Glutamatergic neuron (in vitro differentiated cells): ENCODE measurements at regions not wholly inside any gene's neighbourhood (a gene's known extent, or its start where the extent isn't known, plus 50 kb on each side); places are given as distances from the start of the nearest gene placed in this dataset.
"Not testable (repeated sequence)": the region's sequence is repeated elsewhere in the genome, so short reads cannot be mapped to it uniquely, and the experiment has no call there.

Experiments
- DNase-seq: peaks from one replicate; pipeline ENCODE4 v3.0.0; 2022
- H3K27ac Mint-ChIP-seq: one replicate; pipeline ENCODE4 v1.8.0; 2020; ENCODE audit warnings: mild to moderate bottlenecking, mixed read lengths, inconsistent platforms; ENCODE audit not compliant: unreplicated experiment
- H3K27me3 Mint-ChIP-seq: one replicate; pipeline ENCODE4 v1.8.0; 2020; ENCODE audit warnings: mild to moderate bottlenecking, moderate library complexity, mixed read lengths, inconsistent platforms; ENCODE audit not compliant: unreplicated experiment
- H3K36me3 Mint-ChIP-seq: one replicate; pipeline ENCODE4 v1.8.0; 2020; ENCODE audit warnings: mild to moderate bottlenecking, mixed read lengths, inconsistent platforms; ENCODE audit not compliant: unreplicated experiment
- H3K4me1 Mint-ChIP-seq: one replicate; pipeline ENCODE4 v1.8.0; 2020; ENCODE audit warnings: mild to moderate bottlenecking, low read depth, mixed read lengths, inconsistent platforms; ENCODE audit not compliant: unreplicated experiment
- H3K4me3 Mint-ChIP-seq: one replicate; pipeline ENCODE4 v1.8.0; 2020; ENCODE audit warnings: mild to moderate bottlenecking, mixed read lengths, inconsistent platforms; ENCODE audit not compliant: unreplicated experiment
- H3K9me3 Mint-ChIP-seq: one replicate; pipeline ENCODE4 v1.8.0; 2020; ENCODE audit warnings: mild to moderate bottlenecking, moderate library complexity, mixed read lengths, inconsistent platforms; ENCODE audit not compliant: unreplicated experiment
- TF ChIP-seq, protein P1 (sequence below): fragments of 200-600 bp; sonication (generic); IDR thresholded peaks from one replicate; pipeline ENCODE4 v1.5.0; 2021; ENCODE audit not compliant: partially characterized antibody, unreplicated experiment

DNA sequence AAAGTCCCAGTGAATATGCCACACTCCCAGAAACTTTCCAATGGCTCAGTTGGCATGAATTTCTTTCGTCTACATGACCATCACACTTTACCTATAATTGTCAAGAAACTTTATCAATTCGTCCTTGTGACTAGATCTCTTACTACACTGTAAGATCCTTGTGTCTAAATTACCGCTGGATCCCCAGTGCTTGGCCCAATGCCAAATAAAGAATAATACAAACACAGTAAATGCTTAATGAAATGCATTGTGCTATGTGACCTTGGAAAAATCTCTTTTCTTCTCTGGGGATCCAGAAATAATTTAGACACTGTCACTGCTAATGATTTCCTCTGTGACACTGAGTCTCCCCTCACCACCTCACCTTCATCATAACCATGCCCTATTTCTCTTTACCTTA is 137.9 kb downstream of the VSIG4 start:
- no peaks in the 10 kb centered on the region for H3K9me3 Mint-ChIP-seq
- TF ChIP-seq, protein P1, sequence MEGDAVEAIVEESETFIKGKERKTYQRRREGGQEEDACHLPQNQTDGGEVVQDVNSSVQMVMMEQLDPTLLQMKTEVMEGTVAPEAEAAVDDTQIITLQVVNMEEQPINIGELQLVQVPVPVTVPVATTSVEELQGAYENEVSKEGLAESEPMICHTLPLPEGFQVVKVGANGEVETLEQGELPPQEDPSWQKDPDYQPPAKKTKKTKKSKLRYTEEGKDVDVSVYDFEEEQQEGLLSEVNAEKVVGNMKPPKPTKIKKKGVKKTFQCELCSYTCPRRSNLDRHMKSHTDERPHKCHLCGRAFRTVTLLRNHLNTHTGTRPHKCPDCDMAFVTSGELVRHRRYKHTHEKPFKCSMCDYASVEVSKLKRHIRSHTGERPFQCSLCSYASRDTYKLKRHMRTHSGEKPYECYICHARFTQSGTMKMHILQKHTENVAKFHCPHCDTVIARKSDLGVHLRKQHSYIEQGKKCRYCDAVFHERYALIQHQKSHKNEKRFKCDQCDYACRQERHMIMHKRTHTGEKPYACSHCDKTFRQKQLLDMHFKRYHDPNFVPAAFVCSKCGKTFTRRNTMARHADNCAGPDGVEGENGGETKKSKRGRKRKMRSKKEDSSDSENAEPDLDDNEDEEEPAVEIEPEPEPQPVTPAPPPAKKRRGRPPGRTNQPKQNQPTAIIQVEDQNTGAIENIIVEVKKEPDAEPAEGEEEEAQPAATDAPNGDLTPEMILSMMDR = no peak
- no peak for DNase-seq
- no peaks in the 10 kb centered on the region for H3K36me3 Mint-ChIP-seq
- no peak overlapping the region for H3K4me3 Mint-ChIP-seq
- no peaks in the 10 kb centered on the region for H3K4me1 Mint-ChIP-seq
- H3K27me3 Mint-ChIP-seq = no peaks in the 10 kb centered on the region
- H3K27ac Mint-ChIP-seq = no peak overlapping the region

DNA sequence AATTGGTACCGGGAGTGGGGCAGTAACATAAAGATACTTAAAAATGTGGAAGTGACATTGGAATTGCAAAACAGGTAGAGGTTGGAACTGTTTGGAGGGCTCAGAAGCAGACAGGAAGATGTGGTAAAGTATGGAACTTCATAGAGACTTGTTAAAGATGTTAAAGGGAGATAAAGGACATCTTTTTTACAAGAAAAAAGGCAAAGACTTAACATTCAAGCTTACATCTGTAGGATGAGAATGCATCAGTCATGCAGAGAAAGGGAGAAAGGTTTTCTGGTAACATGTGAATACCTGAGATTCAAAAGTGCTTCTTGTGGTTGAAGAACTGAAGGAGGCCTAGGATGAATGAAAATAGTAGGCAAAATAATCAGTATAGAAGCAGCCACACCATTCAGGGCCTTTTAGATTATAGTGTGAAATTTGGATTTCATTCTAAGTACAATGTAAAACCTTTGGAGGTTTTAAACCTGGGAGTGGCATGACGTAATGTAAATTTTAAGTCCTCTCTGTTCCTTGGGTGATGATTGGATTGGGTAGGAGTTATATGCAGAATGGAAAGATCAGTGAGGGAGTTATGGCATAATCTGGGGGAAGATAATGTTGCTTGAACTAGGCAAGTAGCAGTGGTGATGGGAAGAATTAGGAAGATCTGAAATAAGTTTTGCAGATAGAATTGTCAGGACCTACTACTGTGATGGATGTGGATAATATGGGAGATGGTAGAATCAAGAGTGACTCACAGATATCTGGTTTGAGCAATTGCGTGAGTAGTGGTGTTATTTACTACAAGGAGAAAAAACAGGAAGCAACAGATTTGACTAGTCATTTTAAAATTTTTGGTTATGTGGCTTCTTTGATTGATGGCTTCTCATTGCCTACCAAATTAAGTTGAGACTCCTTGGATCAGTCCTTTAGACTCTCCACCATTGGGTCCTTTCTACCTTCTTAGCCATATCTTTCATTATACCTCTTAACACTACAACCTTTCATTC is 138.7 kb downstream of the VSIG4 start:
- no peaks in the 10 kb centered on the region for H3K4me1 Mint-ChIP-seq
- H3K27ac Mint-ChIP-seq = no peak overlapping the region
- no peaks in the 10 kb centered on the region for H3K27me3 Mint-ChIP-seq
- TF ChIP-seq, protein P1 = no peak
- no peak overlapping the region for H3K4me3 Mint-ChIP-seq
- no peak for DNase-seq
- H3K9me3 Mint-ChIP-seq = no peaks in the 10 kb centered on the region
- H3K36me3 Mint-ChIP-seq = no peaks in the 10 kb centered on the region

DNA sequence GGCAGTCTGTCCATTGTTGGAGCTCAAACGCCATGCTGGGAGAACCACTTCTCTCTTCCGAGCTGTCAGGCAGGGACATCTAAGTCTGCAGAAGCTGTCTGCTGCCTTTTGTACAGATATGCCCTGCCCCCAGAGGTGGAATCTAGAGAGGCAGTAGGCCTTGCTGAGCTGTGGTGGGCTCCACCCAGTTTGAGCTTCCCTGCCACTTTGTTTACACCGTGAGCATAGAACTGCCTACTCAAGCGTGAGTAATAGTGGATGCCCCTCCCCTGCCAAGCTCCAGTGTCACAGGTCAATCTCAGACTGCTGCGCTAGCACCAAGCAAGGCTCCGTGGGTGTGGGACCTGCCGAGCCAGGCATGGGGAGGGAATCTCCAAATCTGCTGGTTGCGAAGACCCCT is 145.7 kb downstream of the VSIG4 start:
- no peak overlapping the region for H3K4me3 Mint-ChIP-seq
- no peaks in the 10 kb centered on the region for H3K36me3 Mint-ChIP-seq
- no peak for DNase-seq
- TF ChIP-seq, protein P1 = no peak
- no peak overlapping the region for H3K27ac Mint-ChIP-seq
- peaks cover 1% of the 10 kb centered on the region for H3K9me3 Mint-ChIP-seq
- no peaks in the 10 kb centered on the region for H3K4me1 Mint-ChIP-seq
- no peaks in the 10 kb centered on the region for H3K27me3 Mint-ChIP-seq

DNA sequence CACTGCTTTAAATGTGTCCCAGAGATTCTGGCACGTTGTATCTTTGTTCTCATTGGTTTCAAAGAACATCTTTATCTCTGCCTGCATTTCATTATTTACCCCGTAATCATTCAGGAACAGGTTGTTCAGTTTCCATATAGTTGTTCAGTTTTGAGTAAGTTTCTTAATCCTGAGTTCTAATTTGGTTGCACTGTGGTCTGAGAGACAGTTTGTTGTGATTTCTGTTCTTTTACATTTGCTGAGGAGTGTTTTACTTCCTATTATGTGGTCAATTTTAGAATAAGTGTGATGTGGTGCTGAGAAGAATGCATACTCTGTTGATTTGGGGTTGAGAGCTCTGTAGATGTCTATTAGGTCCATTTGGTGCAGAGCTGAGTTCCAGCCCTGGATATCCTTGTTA is 148.1 kb downstream of the VSIG4 start:
- H3K9me3 Mint-ChIP-seq, H3K4me3 Mint-ChIP-seq, H3K27me3 Mint-ChIP-seq, DNase-seq, H3K4me1 Mint-ChIP-seq, H3K36me3 Mint-ChIP-seq, H3K27ac Mint-ChIP-seq: not testable (repeated sequence)

DNA sequence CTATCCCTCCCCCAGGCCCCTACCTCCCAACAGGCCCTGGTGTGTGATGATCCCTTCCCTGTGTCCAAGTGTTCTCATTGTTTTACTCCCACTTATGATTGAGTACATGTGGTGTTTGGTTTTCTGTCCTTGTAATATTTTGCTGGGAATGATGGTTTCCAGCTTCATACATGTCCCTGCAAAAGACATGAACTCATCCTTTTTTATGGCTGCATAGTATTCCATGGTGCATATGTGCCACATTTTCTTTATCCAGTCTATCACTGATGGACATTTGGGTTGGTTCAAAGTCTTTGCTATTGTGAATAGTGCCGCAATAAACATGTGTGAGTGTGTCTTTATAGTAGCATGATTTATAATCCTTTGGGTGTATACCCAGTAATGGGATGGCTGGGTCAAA is 151.7 kb downstream of the VSIG4 start:
- H3K4me1 Mint-ChIP-seq, DNase-seq, H3K27ac Mint-ChIP-seq, H3K27me3 Mint-ChIP-seq, H3K4me3 Mint-ChIP-seq, H3K9me3 Mint-ChIP-seq, H3K36me3 Mint-ChIP-seq: not testable (repeated sequence)

DNA sequence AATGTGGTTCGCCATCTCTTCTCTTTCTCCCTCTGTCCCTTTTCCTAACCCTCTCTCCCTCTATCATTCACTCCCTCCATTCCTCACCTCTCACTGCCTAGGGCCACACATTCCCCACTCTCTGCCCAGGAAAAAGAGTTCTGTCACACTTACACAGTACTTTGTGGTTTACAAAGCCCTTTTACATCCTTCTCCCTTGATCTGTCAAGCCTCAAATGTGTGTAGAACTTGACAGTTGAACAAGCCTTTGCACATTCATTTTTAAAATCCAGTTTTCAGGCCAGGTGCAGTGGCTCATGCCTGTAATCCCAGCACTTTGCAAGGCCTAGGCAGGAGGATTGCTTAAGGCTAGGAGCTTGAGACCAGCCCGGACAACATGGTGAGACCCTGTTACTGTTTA is 156.3 kb downstream of the VSIG4 start:
- H3K27ac Mint-ChIP-seq = no peak overlapping the region
- H3K4me3 Mint-ChIP-seq = no peak overlapping the region
- peaks cover under 1% of the 10 kb centered on the region for H3K27me3 Mint-ChIP-seq
- no peaks in the 10 kb centered on the region for H3K36me3 Mint-ChIP-seq
- no peaks in the 10 kb centered on the region for H3K9me3 Mint-ChIP-seq
- no peak for DNase-seq
- TF ChIP-seq, protein P1 = no peak
- no peaks in the 10 kb centered on the region for H3K4me1 Mint-ChIP-seq
